H9 (cell line): ENCODE measurements at regions not wholly inside any gene's neighbourhood (a gene's known extent, or its start where the extent isn't known, plus 50 kb on each side); places are given as distances from the start of the nearest gene placed in this dataset.

Experiments
- DNase-seq: peaks from one replicate; pipeline ENCODE4 v3.0.0-alpha.2; 2017
- H2AFZ ChIP-seq: one replicate; pipeline ENCODE4 v1.6.1; 2013; ENCODE audit warnings: mild to moderate bottlenecking, low read length, control low read depth, moderate library complexity
- H2AK5ac ChIP-seq: 2 replicates; pipeline ENCODE4 v1.6.1; 2013; ENCODE audit warnings: low read length, control low read depth, mixed read lengths; ENCODE audit not compliant: insufficient read length
- H2BK120ac ChIP-seq: one replicate; pipeline ENCODE4 v1.6.1; 2013; ENCODE audit warnings: low read depth, mild to moderate bottlenecking, low read length, control low read depth, inconsistent platforms; ENCODE audit not compliant: poor library complexity, severe bottlenecking
- H2BK12ac ChIP-seq: 2 replicates; pipeline ENCODE4 v1.6.1; 2013; ENCODE audit warnings: low read length, control low read depth, mixed read lengths, low read depth; ENCODE audit not compliant: insufficient read length
- H2BK15ac ChIP-seq: 2 replicates; pipeline ENCODE4 v1.6.1; 2013; ENCODE audit warnings: low read depth, low read length, control low read depth
- H2BK20ac ChIP-seq: one replicate; pipeline ENCODE4 v1.6.1; 2013; ENCODE audit warnings: low read depth, mild to moderate bottlenecking, low read length, control low read depth, inconsistent platforms; ENCODE audit not compliant: poor library complexity, severe bottlenecking
- H2BK5ac ChIP-seq: 2 replicates; pipeline ENCODE4 v1.6.1; 2013; ENCODE audit warnings: low read length, control low read depth, mixed read lengths; ENCODE audit not compliant: insufficient read length
- H3K14ac ChIP-seq: 2 replicates; pipeline ENCODE4 v1.6.1; 2013; ENCODE audit warnings: low read length, control low read depth; ENCODE audit not compliant: insufficient read depth
- H3K18ac ChIP-seq: 2 replicates; pipeline ENCODE4 v1.6.1; 2013; ENCODE audit warnings: low read depth, mild to moderate bottlenecking, mixed read lengths, low read length, control low read depth; ENCODE audit not compliant: insufficient read length
- H3K23ac ChIP-seq: 2 replicates; pipeline ENCODE4 v1.6.1; 2013; ENCODE audit warnings: low read length, control low read depth, mixed read lengths, low read depth; ENCODE audit not compliant: insufficient read length
- H3K23me2 ChIP-seq: 2 replicates; pipeline ENCODE4 v1.6.1; 2013; ENCODE audit warnings: low read depth, mild to moderate bottlenecking, mixed read lengths, low read length, control low read depth; ENCODE audit not compliant: insufficient read length, poor library complexity, severe bottlenecking
- H3K27ac ChIP-seq: 2 replicates; pipeline ENCODE4 v1.5.1; 2013; ENCODE audit warnings: low read length, control low read depth, mixed read lengths, low read depth; ENCODE audit not compliant: insufficient read length
- H3K27me3 ChIP-seq: 2 replicates; pipeline ENCODE4 v1.6.1; 2013; ENCODE audit warnings: low read length, control low read depth, inconsistent platforms; ENCODE audit not compliant: insufficient read depth
- H3K4ac ChIP-seq: 2 replicates; pipeline ENCODE4 v1.6.1; 2013; ENCODE audit warnings: low read depth, mild to moderate bottlenecking, control low read depth, inconsistent platforms, low read length, moderate library complexity
- H3K4me1 ChIP-seq: 2 replicates; pipeline ENCODE4 v1.6.1; 2013; ENCODE audit warnings: low read length, control low read depth, inconsistent platforms; ENCODE audit not compliant: insufficient read depth
- H3K4me2 ChIP-seq: 2 replicates; pipeline ENCODE4 v1.6.1; 2013; ENCODE audit warnings: low read length, control low read depth, mixed read lengths; ENCODE audit not compliant: insufficient read length, insufficient read depth
- H3K56ac ChIP-seq: 2 replicates; pipeline ENCODE4 v1.6.1; 2013; ENCODE audit warnings: low read depth, mild to moderate bottlenecking, mixed read lengths, low read length, control low read depth; ENCODE audit not compliant: insufficient read length
- H3K79me1 ChIP-seq: 2 replicates; pipeline ENCODE4 v1.6.1; 2013; ENCODE audit warnings: low read depth, mild to moderate bottlenecking, moderate library complexity, low read length, control low read depth, inconsistent platforms; ENCODE audit not compliant: insufficient read depth, poor library complexity, severe bottlenecking
- H3K79me2 ChIP-seq: 2 replicates; pipeline ENCODE4 v1.6.1; 2013; ENCODE audit warnings: low read length, control low read depth, inconsistent platforms; ENCODE audit not compliant: insufficient read depth
- H3K9ac ChIP-seq: 2 replicates; pipeline ENCODE4 v1.6.1; 2013; ENCODE audit warnings: low read length, control low read depth, mixed read lengths; ENCODE audit not compliant: insufficient read length; ENCODE audit errors: extremely low read depth
- H3K9me3 ChIP-seq: one replicate; pipeline ENCODE4 v1.6.1; 2013; ENCODE audit warnings: low read depth, low read length, inconsistent platforms; ENCODE audit not compliant: control insufficient read depth
- H3T11ph ChIP-seq: one replicate; pipeline ENCODE4 v1.6.1; 2013; ENCODE audit warnings: mild to moderate bottlenecking, low read length, control low read depth, inconsistent platforms
- H4K20me1 ChIP-seq: one replicate; pipeline ENCODE4 v1.6.1; 2013; ENCODE audit not compliant: control insufficient read depth, insufficient read length, insufficient read depth
- H4K5ac ChIP-seq: 2 replicates; pipeline ENCODE4 v1.6.1; 2013; ENCODE audit warnings: low read depth, mild to moderate bottlenecking, mixed read lengths, low read length, control low read depth; ENCODE audit not compliant: insufficient read length
- H4K8ac ChIP-seq: replicated peaks from 2 replicates; pipeline ENCODE4 v1.6.1; 2013; ENCODE audit warnings: low read length, control low read depth, mixed read lengths, low read depth; ENCODE audit not compliant: insufficient read length
- H4K91ac ChIP-seq: 2 replicates; pipeline ENCODE4 v1.6.1; 2013; ENCODE audit warnings: low read depth, mild to moderate bottlenecking, moderate library complexity, mixed read lengths, low read length, control low read depth; ENCODE audit not compliant: insufficient read length
- H3K27ac Mint-ChIP-seq, 3 experiments: 2 replicates in 2 of 3; 3 replicates in 1 of 3; pipeline ENCODE4 v1.8.0; 2020 to 2021; ENCODE audit warnings: mixed read lengths in 3 of 3, mild to moderate bottlenecking in 1 of 3, moderate library complexity in 1 of 3
- H3K27me3 Mint-ChIP-seq: 2 replicates; pipeline ENCODE4 v1.8.0; 2021; ENCODE audit warnings: low read depth, mild to moderate bottlenecking, moderate library complexity, mixed read lengths
- H3K36me3 Mint-ChIP-seq, 3 experiments: 2 replicates in 2 of 3; 3 replicates in 1 of 3; pipeline ENCODE4 v1.8.0; 2020 to 2021; ENCODE audit warnings: low read depth in 3 of 3, mixed read lengths in 3 of 3; ENCODE audit not compliant: insufficient read depth in 1 of 3
- H3K4me1 Mint-ChIP-seq, 2 experiments: 2 replicates each; pipeline ENCODE4 v1.8.0; 2020; ENCODE audit warnings: mixed read lengths in 2 of 2
- H3K4me3 Mint-ChIP-seq, 2 experiments: 2 replicates in 1 of 2; 3 replicates in 1 of 2; pipeline ENCODE4 v1.8.0; 2020 to 2021; ENCODE audit warnings: mild to moderate bottlenecking in 2 of 2, mixed read lengths in 2 of 2, moderate library complexity in 1 of 2
- H3K9me3 Mint-ChIP-seq, 2 experiments: 2 replicates in 1 of 2; 3 replicates in 1 of 2; pipeline ENCODE4 v1.8.0; 2020; ENCODE audit warnings: mild to moderate bottlenecking in 2 of 2, mixed read lengths in 2 of 2, moderate library complexity in 1 of 2
- CTCF ChIP-seq: fragments of 200-600 bp; sonication (generic); conservative IDR thresholded peaks from 3 replicates; pipeline ENCODE4 v1.8.0; 2021; ENCODE audit warnings: antibody characterized with exemption, mild to moderate bottlenecking
- WGBS: extraction: QIAGEN DNeasy Blood & Tissue Kit; methylation state at CpG from one replicate; pipeline ENCODE4 v1.1.7; 2013; ENCODE audit warnings: missing lambda C conversion rate, low lambda C conversion rate, mixed read lengths; ENCODE audit not compliant: insufficient read length; ENCODE audit errors: extremely low coverage; 5-methylcytosine and 5-hydroxymethylcytosine counted together

GRCh38 chr17:73958453-73958852 is 245.0 kb upstream of the RPL38 start:
- H3K27me3 ChIP-seq: no peaks in the 10 kb centered on the region; the same call in 1 of the 2 replicates
- no peak overlapping the region for H3K18ac ChIP-seq
- no peaks in the 10 kb centered on the region for H4K20me1 ChIP-seq
- peaks cover 19% of the 10 kb centered on the region for H3K27me3 Mint-ChIP-seq
- no peak overlapping the region for H3K27ac ChIP-seq
- H3K79me1 ChIP-seq: no peaks in the 10 kb centered on the region
- WGBS: no CpG with 5 or more reads among the region's 4 CpGs
- DNase-seq: no peak
- H3K79me2 ChIP-seq: no peaks in the 10 kb centered on the region
- H3K23ac ChIP-seq: no peak overlapping the region
- no peak overlapping the region; a peak in 1 of 7 replicates for H3K27ac Mint-ChIP-seq
- H2BK120ac ChIP-seq: no peak overlapping the region
- H2BK20ac ChIP-seq: no peak overlapping the region
- H3K56ac ChIP-seq: no peak overlapping the region
- H2BK5ac ChIP-seq: no peak overlapping the region
- H2AK5ac ChIP-seq: no peak overlapping the region
- H2BK15ac ChIP-seq: no peak overlapping the region
- peaks cover 2 to 5% of the 10 kb centered on the region in 2 experiments; a peak in 3 of 4 replicates for H3K4me1 Mint-ChIP-seq
- H3K23me2 ChIP-seq: no peaks in the 10 kb centered on the region
- H3K9ac ChIP-seq: no peak overlapping the region
- no peak overlapping the region for H3K4me3 Mint-ChIP-seq
- H3K4ac ChIP-seq: no peak overlapping the region
- no peak overlapping the region for H2AFZ ChIP-seq
- peaks cover 8 to 13% (median 9%) of the 10 kb centered on the region in 3 experiments for H3K36me3 Mint-ChIP-seq
- H4K5ac ChIP-seq: no peak overlapping the region
- no peak overlapping the region for H3K14ac ChIP-seq
- no peak overlapping the region for H4K8ac ChIP-seq
- no peak overlapping the region for H3K4me2 ChIP-seq
- no peaks in the 10 kb centered on the region for H3K9me3 ChIP-seq
- H3K4me1 ChIP-seq: no peaks in the 10 kb centered on the region
- no peak overlapping the region for H2BK12ac ChIP-seq
- no peak overlapping the region for H4K91ac ChIP-seq
- TF ChIP-seq CTCF: no peak
- H3T11ph ChIP-seq: no peak overlapping the region
- peaks cover 15 to 18% of the 10 kb centered on the region in 2 experiments for H3K9me3 Mint-ChIP-seq
